Activated CD8-positive, alpha-beta memory T cell treated with anti-CD3 and anti-CD28 coated beads for 1 hour (primary cell): ENCODE measurements at regions not wholly inside any gene's neighbourhood (a gene's known extent, or its start where the extent isn't known, plus 50 kb on each side); places are given as distances from the start of the nearest gene placed in this dataset.

Experiments
- DNase-seq, 2 donors: peaks; one replicate each; pipeline ENCODE4 v3.0.0-alpha.2; 2020; ENCODE audit warnings: low read depth in 1 of 2; ENCODE audit errors: extremely low read depth in 1 of 2

GRCh38 chr1:200319148-200319547, 90.7 kb downstream of the ZNF281 start:
- DNase-seq, result no peak

DNA sequence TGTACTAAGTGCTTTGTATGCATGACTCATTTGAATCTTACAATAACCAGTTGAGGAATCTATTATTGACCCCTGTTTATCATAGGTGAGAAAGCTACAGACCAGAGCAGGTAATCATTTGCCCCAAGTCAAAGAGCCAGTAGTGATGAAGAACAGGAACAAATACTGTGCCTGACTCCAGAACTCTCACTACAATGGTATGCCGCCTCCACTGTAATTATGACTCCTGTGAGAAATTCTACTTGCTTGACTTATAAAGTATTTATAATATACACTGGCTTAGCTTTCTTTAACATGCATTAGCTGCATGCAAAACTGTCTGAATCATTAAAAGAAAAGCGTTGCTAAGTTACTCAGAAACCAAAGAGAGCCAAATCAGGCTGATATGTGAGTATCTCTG, 92.6 kb downstream of the ZNF281 start:
- no peak for DNase-seq

- DNase-seq, result no peak
These were observed 93.6 kb downstream of the ZNF281 start for GRCh38 chr1:200316148-200316803.

DNA sequence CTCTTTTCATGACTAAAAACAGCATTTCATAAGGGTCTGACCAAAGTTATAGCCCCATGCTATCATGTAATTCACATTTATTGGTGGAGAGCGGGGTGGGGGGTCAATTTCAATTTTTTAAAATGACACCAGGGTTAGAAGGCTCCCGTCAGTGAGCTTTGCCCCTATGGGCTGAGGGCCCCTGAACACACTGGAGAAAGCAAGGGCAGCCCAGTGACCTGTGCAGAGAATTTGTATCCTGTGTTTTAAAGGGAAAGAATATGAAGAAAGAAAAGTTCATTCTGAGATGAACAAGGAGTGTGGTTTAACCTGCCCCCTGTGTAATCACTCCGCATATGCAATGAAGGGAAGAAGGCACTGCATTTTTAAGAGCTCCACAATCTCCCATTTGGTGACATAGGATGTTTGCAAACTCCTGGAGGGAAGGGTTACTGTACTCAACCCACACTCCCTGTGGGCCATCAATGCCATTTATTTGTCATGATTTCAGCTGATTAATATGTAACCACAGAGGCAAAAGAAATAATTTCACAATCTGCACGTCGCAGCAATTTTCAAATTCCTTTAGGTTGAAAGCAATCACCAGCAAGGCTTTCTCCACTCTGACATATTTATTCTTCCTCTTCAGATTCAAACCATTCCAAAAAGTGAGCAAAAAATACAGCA, 95.6 kb downstream of the ZNF281 start:
- no peak for DNase-seq

- DNase-seq, result no peak
These were observed 98.6 kb downstream of the ZNF281 start for GRCh38 chr1:200311256-200311655.

DNA sequence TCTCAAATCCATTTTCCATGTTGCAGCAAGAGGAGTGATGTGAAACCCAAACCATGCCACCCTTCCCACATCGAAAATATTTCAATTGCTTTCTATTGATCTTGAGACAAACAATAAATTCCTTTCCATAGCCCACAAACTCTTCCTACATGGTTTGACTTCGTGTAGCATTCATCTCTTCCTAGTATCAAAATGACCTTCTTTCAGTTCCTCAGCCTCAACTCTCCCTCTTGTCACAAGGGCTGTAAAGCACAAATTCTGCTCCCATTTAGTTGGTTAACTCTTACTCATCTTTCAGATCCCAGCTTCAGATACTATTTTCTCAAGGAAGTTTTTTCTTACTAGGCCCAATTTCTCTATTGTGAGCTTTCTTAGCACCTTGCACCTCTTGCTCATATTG, 99.0 kb downstream of the ZNF281 start:
- no peak for DNase-seq

GRCh38 chr1:200307755-200308066, 102.1 kb downstream of the ZNF281 start:
- no peak for DNase-seq

DNA sequence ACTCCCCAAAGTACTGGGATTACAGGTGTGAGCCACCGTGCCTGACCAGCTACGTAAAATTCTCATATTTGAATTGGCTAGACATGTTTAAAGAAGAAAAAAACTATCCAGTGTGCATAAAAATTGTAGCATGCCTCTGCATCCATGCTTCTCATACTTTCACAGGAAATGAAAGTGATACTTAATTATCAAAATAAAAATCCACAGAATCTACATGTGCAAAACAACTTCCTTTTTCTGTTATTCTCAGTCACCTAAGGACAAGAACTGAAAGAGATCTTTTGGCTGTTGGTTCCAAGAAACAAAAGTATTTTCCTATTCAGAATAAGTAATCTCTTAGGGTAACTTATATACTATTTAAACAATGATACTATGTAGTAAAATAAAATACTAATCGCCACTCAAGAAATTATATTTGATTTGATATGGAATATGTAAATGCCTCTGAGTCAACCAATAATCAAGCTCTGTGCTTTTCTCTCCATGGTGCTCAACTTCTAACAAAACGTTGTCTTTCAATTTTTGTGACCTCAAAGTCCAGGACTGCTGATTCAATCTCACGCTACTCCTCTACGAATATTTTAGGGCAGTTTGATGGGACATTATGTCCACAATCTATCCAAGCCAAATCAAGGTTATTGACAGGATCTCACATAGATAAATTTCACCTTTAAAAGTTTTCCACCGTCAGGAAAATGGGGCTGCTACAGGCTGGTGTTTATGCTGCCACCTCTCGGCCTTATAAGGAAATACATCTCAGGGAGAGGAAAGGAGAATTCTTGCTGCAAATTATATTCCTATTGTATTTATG, 102.7 kb downstream of the ZNF281 start:
- no peak for DNase-seq

- DNase-seq, result no peak
These were observed 104.0 kb downstream of the ZNF281 start for GRCh38 chr1:200305806-200306205.

- no peak for DNase-seq
These were observed 105.7 kb downstream of the ZNF281 start for GRCh38 chr1:200304171-200304570.

DNA sequence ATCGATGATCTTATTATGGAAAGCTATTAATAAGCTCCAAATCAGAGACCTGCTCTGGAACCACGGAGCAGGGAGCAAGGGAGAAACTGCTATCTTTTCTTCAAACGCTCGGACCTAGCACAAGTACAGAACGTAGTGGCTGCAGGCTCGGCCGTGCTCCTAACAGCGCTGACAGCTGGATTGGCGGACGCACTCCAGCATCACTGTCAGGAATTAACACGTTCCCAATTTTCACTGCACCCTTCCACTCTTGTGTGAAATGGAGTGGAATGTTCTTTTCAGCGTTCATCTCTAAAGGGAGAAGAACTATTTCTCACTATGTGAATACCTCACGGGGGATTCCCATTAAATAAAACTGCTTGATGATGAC, 106.9 kb downstream of the ZNF281 start:
- no peak for DNase-seq

GRCh38 chr1:200302192-200302920, 107.5 kb downstream of the ZNF281 start:
- peak; percentile 19 to 44 for DNase-seq

GRCh38 chr1:200301152-200301551, 108.7 kb downstream of the ZNF281 start:
- no peak for DNase-seq

DNA sequence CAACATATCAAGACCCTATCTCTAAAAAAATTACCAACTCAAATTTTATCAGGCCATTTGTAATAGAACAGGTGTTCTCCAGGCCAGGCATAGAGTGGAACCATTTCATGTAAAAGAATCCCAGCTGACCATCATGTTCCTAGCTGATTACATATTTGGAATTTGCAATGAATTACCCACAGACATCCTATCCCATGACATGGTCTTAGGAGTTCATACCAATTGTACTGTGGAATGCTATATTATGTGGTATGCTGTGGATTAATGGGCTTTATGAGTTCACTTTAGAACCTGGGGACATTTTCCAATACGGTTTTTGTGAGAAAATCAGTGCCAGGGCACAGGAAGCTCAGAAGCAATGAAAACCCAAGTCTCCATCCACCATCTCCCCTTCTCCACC, 110.3 kb downstream of the ZNF281 start:
- DNase-seq, result no peak

DNA sequence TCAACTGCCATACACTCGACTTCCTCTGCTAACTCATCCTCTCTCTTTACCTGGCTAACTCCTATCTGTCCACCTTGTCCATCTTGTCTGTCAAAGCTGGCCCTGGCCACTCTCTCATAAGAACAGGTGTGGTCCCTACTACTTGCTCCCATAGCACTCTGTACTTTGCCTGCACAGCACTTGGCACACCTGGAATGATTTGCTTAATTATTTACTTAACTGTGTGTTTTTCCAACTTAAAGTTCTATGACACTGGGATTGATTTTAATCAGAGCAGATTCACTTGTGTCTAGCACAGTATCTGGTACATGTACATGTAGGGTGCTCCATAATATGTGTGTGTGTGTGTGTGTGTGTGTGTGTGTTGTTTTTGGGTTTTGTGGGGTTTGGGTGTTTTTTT, 111.6 kb downstream of the ZNF281 start:
- no peak for DNase-seq

- DNase-seq, result no peak
These were observed 113.7 kb downstream of the ZNF281 start for GRCh38 chr1:200296091-200296661.

DNA sequence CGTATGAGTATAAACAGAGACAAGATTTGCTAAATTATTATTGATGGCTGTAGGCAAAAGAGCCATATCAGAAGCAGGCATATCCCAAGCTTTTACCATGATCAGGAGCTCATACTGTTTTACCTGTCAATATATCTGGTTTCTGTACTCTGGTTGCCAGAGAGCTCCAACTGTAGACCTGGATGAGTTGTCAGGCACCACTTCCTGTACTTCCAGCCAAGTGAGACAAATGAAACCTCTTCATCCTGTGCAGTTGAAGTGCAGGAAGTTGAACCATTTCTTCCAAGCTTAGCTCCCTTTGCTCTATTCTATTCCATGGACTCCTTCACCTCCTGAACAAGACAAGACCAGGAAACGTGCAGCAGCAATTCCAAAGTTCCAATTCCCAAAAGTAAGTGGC, 115.6 kb downstream of the ZNF281 start:
- DNase-seq, result no peak

- DNase-seq, result no peak
These were observed 117.1 kb downstream of the ZNF281 start for GRCh38 chr1:200292699-200293098.

GRCh38 chr1:200291106-200291505, 118.7 kb downstream of the ZNF281 start:
- DNase-seq, result no peak

DNA sequence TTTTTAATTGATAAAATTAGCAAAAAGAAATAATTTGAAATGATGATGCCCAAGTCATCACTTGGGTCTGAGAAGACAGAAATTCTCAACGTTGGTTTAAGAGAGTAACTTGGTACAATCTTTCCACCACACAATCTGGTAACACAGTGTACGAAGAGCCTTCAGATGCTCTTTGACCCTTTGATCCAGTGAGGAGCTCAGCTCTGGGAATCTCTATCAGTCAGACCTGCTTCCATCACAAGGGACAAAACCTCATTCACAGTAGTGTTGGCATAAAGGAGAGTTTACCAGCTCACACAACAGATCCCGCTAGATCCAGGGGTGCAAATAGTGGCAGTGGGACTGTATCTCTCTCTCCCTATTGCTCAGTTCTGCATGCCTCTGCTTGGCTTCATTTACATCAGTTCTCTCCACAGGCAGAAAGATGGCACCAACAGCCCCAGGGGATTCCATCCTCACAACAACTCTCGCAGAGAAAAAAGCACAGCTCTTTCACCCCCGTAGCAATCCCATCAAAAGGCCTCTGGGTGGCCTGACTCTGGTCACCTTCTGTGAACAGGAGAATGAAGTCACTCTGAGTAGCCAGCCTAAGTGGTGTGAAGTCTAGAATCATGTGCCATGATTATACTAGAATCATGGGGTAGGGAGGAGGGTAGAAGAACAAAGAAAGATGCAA, 119.7 kb downstream of the ZNF281 start:
- DNase-seq, result no peak

DNA sequence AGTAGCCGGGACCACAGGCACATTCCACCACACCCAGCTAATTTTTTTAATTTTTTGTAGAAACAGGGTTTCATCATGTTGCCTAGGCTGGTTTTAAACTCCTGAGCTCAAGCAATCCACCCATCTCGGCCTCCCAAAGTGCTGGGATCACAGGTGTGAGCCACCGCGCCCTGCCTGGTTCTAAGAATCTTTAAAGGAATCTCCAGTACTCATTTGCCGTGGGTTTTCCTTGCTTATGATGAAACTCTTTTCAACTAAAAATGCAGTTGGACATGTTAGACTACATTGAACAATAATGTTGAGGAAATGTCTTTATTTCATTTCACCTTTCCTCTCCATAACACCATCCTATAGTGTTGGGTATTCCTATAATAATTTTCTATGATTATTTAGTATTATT, 121.6 kb downstream of the ZNF281 start:
- no peak for DNase-seq
